ENCODE measurements at regions not wholly inside any gene's neighbourhood (a gene's known extent, or its start where the extent isn't known, plus 50 kb on each side); places are given as distances from the start of the nearest gene placed in this dataset.
"Not testable (repeated sequence)": the region's sequence is repeated elsewhere in the genome, so short reads cannot be mapped to it uniquely, and the experiment has no call there.

DNA sequence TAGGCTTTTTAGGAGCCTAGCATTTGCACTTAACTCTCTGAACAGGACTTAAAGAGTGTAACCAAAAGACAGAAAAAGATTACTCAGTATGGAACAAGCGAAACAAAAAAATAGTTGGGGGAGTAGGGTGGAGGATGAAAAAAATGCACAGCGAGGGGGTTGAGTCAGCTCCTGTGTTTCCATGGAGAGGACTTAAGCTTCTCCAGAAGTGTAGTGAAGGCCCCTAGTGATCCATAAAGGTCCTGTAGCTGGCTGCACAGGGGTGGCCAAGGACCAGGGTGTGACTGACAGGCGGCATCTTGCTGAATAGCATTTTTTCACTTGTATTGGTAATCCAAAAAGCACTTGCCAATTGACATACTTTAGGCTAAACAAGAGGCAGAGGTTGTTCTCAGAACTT lies 533.9 kb downstream of the RFPL4B start:
- TF ChIP-seq, protein P1, sequence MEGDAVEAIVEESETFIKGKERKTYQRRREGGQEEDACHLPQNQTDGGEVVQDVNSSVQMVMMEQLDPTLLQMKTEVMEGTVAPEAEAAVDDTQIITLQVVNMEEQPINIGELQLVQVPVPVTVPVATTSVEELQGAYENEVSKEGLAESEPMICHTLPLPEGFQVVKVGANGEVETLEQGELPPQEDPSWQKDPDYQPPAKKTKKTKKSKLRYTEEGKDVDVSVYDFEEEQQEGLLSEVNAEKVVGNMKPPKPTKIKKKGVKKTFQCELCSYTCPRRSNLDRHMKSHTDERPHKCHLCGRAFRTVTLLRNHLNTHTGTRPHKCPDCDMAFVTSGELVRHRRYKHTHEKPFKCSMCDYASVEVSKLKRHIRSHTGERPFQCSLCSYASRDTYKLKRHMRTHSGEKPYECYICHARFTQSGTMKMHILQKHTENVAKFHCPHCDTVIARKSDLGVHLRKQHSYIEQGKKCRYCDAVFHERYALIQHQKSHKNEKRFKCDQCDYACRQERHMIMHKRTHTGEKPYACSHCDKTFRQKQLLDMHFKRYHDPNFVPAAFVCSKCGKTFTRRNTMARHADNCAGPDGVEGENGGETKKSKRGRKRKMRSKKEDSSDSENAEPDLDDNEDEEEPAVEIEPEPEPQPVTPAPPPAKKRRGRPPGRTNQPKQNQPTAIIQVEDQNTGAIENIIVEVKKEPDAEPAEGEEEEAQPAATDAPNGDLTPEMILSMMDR (IDR thresholded peaks at IDR 0.05; ENCODE audit: control extremely low read depth, extremely low read depth, low read depth, missing control alignments), result no peak
- CTCF ChIA-PET, result no interaction called here
- POLR2A ChIA-PET, result no interaction called here
- no peak for DNase-seq (ENCODE audit: extremely low spot score)

DNA sequence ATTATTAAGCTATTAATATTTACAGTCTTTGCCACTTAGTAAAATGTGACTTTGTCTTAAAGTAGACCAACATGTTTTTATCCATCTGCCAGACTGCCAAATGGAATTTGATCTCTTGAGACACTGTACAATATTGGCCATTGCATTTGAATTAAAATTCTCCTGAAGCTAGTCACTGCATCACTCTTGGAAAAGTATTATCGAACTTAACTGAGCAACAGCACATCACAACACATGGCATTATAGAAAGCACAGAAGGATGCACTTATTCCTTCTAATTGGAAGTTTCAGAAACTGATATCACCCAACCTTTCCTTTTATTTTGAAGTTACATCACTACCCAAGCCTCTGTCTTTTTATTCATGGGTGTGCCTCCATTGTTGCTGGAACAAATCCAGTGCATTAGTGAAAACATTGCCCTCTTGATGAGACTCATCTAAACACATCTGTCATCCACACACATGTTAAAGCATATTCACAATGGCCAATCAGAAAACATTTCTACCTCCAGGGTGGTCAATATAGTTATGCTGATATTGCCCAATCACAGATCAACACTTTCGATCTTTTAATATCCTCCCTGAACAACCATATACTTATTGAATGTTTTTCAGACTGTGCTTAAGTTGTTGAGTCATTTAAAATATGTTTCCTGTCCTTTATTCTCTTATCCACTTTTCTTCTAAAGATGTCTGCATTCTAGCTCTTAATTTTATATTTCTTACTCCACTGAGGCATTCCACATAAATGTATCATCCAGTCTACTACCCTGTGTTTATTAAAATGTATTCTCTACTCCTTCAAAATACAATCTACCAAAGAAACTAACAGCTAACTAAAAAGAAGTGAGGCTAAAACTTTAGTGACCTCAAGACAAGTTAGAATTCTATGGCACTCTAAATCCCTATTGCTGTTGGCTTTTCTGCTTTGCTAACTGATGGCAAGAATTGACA lies 535.0 kb downstream of the RFPL4B start:
- POLR2A ChIA-PET, result no interaction called here
- no peak for DNase-seq (ENCODE audit: extremely low spot score)
- TF ChIP-seq, protein P1 (IDR thresholded peaks at IDR 0.05; ENCODE audit: control extremely low read depth, extremely low read depth, low read depth, missing control alignments), result no peak
- CTCF ChIA-PET, result no interaction called here

DNA sequence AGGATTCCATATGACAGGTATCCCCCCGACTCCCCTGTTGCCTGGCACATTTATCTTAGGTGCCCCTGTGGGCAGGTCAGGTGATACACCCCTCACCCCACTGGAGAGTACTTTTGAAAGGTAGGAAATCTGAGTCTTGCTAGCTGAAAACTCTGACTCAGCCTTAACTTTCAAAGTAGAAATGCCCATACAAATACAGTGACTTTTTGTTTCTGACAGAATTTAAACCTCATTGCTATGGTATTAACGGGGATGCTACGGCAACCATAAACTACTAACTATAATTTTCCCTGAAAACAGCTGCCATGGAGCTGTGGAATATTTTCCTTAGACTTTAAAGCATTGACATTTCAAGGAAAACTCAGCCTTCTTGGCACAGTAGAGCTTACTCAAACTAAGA lies 536.0 kb downstream of the RFPL4B start:
- TF ChIP-seq, protein P1 (IDR thresholded peaks at IDR 0.05; ENCODE audit: control extremely low read depth, extremely low read depth, low read depth, missing control alignments), result no peak
- ChIA-PET CTCF (interaction anchor here (1.8 kb wide), 1 partner anchor 19 kb away, joined by 4 read pairs; no protein-coding TSS in a partner anchor), POLR2A (no interaction called here)
- DNase-seq (ENCODE audit: extremely low spot score), result no peak

DNA sequence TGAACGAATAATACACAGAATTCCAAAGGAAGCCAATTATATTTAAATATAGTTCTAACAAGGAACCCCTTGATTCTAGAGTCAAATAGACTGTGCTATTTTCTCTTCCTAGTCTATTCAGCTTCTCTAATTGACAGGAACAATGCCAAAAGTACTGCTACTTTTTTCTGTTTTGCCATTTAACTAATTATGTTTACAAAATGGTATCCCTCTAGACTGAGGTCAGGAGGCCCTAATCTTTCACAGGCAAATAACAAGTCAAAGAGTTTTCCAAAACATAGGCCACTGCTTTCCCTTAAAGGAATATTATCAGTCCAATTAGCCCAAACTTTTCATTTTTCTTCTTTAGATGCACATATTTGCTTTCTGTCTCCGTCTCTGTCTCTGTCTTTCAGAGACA lies 539.3 kb downstream of the RFPL4B start:
- CTCF ChIA-PET, result interaction anchor here (1.0 kb wide), 1 partner anchor 18 kb away, joined by 3 read pairs; no protein-coding TSS in a partner anchor
- TF ChIP-seq, protein P1 (IDR thresholded peaks at IDR 0.05; ENCODE audit: control extremely low read depth, extremely low read depth, low read depth, missing control alignments), result no peak
- POLR2A ChIA-PET, result no interaction called here
- DNase-seq (ENCODE audit: extremely low spot score), result no peak

DNA sequence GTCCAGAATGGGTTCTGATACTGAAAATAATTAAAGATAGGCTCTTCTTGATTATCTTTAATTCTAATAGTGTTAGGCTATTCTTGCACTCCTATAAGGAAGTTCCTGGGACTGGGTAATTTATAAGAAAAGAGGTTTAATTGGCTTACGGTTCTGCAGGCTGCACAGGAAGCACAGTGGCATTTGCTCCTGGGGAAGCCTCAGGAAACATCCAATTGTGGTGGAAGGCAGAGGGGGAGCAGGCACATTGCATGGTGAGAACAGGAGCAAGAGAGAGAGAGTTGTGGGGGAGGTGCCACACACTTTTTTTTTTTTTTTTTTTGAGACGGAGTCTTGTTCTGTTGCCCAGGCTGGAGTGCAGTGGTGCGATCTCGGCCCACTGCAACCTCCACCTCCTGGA lies 540.3 kb downstream of the RFPL4B start:
- CTCF ChIA-PET; DNase-seq (ENCODE audit: extremely low spot score); POLR2A ChIA-PET: not testable (repeated sequence)

DNA sequence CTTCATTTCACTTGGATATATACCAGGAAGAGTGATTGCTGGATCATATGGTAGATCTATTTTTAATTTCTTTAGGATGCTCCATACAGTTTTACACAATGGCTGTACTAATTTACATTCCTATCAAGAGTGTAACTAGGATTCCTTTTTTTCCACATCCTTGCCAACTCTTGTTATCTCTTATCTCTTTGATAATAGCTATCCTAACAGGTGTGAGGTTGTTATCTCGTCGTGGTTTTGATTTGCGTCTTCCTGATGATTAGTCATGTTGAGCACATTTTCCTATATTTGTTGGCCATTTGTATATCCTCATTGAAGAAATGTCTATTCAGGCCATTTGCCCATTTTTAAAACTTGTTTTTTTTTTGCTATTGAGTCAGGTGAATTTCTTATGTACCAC lies 552.4 kb downstream of the RFPL4B start:
- CTCF ChIA-PET, result no interaction called here
- POLR2A ChIA-PET, result no interaction called here
- TF ChIP-seq, protein P1 (IDR thresholded peaks at IDR 0.05; ENCODE audit: control extremely low read depth, extremely low read depth, low read depth, missing control alignments), result no peak
- no peak for DNase-seq (ENCODE audit: extremely low spot score)

DNA sequence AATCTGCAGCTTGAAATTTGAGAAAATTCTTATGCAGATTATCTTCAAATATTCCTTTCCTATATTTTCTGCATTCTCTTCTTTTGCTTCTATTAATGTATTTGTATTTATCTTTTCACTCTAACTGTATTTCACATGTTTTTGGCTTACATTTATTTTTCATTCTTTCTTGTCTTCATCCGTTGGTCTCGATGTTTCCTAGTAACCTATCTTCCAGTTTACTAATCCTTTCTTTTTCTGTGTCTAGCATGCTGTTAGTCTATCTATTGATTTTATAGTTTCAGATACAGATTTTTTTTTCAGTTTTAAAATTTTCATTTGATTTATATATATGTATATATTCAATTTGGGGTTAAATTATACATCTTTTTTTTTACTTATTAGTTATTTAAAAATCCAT lies 556.2 kb downstream of the RFPL4B start:
- DNase-seq (ENCODE audit: extremely low spot score), result no peak
- POLR2A ChIA-PET, result no interaction called here
- TF ChIP-seq, protein P1 (IDR thresholded peaks at IDR 0.05; ENCODE audit: control extremely low read depth, extremely low read depth, low read depth, missing control alignments), result no peak
- CTCF ChIA-PET, result no interaction called here

All from GM10248 (cell line).